Astrocyte (in vitro differentiated cells and primary cell): ENCODE measurements at regions not wholly inside any gene's neighbourhood (a gene's known extent, or its start where the extent isn't known, plus 50 kb on each side); places are given as distances from the start of the nearest gene placed in this dataset.

ENCODE experiments used
- EZH2 ChIP-seq: IDR thresholded peaks from 2 replicates; pipeline ENCODE4 v1.6.1; 2012; ENCODE audit warnings: mild to moderate bottlenecking, low read length, inconsistent platforms; ENCODE audit not compliant: insufficient read depth
- TF ChIP-seq, protein P1 (sequence below): IDR thresholded peaks from 2 replicates; pipeline ENCODE4 v1.5.1; 2011; ENCODE audit warnings: low read depth, mild to moderate bottlenecking, inconsistent platforms, low read length, moderate library complexity; ENCODE audit not compliant: insufficient read depth

DNA sequence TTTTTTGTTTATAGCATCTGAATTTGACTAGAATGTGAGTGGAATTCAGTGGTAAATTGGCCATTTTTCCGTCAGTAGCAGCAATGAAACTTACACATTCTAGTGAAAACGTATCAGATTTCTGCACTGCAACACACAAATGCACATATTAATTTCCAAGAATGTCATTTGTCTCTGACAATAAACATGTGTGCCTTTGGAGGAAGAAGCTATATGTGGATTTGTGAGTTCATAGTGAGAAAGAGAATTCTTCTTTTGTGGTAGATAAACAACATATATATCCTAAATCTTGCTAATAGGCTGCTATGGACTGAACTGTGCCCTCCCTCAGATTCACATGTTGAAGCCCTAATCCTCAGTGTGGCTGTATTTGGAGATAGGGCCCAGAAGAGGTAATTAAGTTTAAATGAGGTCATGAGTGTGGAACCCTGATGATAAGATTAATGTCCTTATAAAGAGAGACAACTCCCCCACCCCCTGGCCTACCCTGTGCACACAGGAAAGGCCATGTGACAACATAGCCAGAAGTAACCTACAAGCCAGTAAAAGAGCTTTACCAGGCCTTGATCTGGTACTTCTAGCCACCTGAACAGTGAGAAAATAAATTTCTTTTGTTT lies 200.2 kb upstream of the EYA4 start:
- TF ChIP-seq, protein P1, sequence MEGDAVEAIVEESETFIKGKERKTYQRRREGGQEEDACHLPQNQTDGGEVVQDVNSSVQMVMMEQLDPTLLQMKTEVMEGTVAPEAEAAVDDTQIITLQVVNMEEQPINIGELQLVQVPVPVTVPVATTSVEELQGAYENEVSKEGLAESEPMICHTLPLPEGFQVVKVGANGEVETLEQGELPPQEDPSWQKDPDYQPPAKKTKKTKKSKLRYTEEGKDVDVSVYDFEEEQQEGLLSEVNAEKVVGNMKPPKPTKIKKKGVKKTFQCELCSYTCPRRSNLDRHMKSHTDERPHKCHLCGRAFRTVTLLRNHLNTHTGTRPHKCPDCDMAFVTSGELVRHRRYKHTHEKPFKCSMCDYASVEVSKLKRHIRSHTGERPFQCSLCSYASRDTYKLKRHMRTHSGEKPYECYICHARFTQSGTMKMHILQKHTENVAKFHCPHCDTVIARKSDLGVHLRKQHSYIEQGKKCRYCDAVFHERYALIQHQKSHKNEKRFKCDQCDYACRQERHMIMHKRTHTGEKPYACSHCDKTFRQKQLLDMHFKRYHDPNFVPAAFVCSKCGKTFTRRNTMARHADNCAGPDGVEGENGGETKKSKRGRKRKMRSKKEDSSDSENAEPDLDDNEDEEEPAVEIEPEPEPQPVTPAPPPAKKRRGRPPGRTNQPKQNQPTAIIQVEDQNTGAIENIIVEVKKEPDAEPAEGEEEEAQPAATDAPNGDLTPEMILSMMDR = no peak
- TF ChIP-seq EZH2 = no peak
